ENCODE measurements at regions not wholly inside any gene's neighbourhood (a gene's known extent, or its start where the extent isn't known, plus 50 kb on each side); places are given as distances from the start of the nearest gene placed in this dataset.

DNA sequence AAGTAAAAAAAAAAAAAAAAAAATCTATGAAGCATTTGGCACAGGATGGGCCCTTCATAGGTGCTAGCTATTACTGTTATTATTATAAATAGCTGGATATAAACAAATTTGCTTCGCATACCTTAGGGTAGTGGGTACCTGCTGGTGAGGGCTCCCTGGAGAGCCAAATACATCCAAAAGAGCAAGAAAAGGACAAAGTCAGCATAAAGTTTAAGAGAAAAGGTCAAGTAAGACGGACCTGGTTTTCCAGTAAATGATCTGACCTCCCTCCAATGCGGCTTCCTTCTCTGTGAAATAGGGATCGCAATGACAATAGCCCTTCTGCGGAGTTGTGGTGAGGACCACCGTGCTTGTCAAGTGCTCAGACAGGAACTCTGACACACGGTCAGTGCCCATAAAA lies 214.5 kb downstream of the SNX10 start:
- in situ Hi-C loops (cut with HindIII; ENCODE audit: low pct_ligation_motif_present, low sequenced_read_pairs), result no loop called here
- H3K27ac ChIP-seq, result no peak overlapping the region
- no peaks in the 10 kb centered on the region for H3K27me3 ChIP-seq (replicated peaks)
- TF ChIP-seq, protein P1, sequence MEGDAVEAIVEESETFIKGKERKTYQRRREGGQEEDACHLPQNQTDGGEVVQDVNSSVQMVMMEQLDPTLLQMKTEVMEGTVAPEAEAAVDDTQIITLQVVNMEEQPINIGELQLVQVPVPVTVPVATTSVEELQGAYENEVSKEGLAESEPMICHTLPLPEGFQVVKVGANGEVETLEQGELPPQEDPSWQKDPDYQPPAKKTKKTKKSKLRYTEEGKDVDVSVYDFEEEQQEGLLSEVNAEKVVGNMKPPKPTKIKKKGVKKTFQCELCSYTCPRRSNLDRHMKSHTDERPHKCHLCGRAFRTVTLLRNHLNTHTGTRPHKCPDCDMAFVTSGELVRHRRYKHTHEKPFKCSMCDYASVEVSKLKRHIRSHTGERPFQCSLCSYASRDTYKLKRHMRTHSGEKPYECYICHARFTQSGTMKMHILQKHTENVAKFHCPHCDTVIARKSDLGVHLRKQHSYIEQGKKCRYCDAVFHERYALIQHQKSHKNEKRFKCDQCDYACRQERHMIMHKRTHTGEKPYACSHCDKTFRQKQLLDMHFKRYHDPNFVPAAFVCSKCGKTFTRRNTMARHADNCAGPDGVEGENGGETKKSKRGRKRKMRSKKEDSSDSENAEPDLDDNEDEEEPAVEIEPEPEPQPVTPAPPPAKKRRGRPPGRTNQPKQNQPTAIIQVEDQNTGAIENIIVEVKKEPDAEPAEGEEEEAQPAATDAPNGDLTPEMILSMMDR (IDR thresholded peaks at IDR 0.05; ENCODE audit: low read depth, low read length, missing control alignments), result no peak
- H3K4me3 ChIP-seq (ENCODE audit: low read depth, low read length), result no peak overlapping the region
- H3K36me3 ChIP-seq (replicated peaks), result no peaks in the 10 kb centered on the region
- DNase-seq, result no peak

DNA sequence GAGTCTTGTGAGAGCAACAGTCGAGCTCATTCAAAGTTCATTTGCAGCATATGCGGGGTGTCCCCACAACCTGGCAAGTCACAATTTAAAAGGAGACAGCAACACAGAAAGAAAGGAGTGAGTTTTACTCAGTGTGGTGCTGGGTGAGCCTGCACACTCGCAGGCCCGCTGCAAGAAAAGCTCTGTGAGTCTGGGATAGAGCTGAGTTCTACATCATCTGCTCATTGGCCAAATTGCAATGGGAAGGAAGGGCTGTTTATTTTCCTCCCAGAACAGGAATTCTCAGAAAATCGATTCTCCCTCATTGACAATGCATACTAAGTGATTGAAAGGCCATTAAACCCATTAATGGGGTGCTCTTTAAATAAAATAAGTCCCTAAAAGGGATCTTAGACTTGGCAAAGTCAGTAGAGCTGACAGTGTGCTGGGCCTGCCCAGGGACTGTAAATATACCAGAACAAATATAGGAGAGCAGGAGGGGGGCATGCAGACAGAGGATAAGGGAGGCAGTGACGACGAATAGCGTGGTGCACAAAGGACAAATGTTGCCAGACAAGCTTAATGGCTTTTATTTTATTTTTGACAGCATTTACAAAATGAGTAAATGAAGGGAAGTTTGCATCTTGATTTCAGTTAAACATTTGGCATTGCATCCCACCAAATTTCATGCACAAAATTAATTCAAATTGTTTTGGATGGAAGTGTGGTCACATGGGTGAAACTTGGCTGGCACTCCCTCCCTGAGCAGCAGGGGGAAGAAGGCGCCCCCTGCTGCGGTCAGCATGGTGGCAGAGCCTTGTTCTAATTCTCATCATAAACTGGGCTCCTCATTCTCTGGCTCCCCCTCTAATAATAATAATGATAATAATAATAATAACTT lies 215.7 kb downstream of the SNX10 start:
- no peak for DNase-seq
- Histone ChIP-seq H3K27ac (no peak overlapping the region), H3K36me3 (replicated peaks) (no peaks in the 10 kb centered on the region), H3K27me3 (replicated peaks) (no peaks in the 10 kb centered on the region), H3K4me3 (ENCODE audit: low read depth, low read length) (no peak overlapping the region)
- TF ChIP-seq, protein P1 (IDR thresholded peaks at IDR 0.05; ENCODE audit: low read depth, low read length, missing control alignments), result no peak
- in situ Hi-C loops (cut with HindIII; ENCODE audit: low pct_ligation_motif_present, low sequenced_read_pairs), result no loop called here

DNA sequence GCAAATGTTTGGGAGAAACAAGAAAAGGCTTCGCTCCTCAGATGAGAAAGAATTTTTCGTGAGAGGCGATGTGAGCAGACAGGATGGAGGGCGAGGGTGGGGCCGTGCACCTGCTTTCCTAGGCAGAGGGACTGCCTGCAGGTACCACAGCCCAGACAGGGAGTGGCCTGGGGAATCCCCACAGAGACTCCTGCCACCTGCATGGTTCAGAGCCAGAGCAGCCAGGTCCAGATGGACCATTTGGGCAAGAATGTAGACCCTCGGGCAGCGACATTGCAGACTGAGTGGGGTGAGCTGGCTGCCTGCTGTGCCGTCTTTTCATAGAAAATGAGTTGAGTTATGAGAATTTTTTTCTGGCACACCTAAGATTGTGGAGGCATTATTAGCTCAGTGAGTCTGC lies 216.8 kb downstream of the SNX10 start:
- no peak for DNase-seq
- in situ Hi-C loops (cut with HindIII; ENCODE audit: low pct_ligation_motif_present, low sequenced_read_pairs), result no loop called here

DNA sequence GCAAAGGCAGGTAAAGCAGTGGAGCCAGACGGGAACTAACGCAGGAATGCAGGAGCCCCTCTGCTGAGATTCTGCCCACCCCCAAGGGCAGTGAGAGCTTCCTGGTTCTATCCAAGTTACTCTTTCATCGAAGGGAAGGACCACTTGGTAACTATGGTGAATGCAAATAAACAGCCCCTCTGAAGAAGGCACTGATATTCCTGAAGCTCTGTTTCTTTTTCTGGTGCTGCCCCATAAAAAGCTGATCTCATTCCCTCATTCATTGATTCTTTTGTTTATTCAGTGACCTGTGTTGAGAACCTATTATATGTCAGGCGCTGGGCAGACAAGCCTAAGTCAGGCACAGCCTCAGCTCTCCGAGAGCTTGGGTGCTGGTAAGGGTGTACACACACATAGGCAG lies 217.3 kb downstream of the SNX10 start:
- Histone ChIP-seq H3K36me3 (replicated peaks) (no peaks in the 10 kb centered on the region), H3K27ac (no peak overlapping the region), H3K27me3 (replicated peaks) (no peaks in the 10 kb centered on the region), H3K4me3 (ENCODE audit: low read depth, low read length) (no peak overlapping the region)
- no peak for DNase-seq
- in situ Hi-C loops (cut with HindIII; ENCODE audit: low pct_ligation_motif_present, low sequenced_read_pairs), result no loop called here
- TF ChIP-seq, protein P1 (IDR thresholded peaks at IDR 0.05; ENCODE audit: low read depth, low read length, missing control alignments), result no peak

More for the DNA sequence above, 216.8 kb downstream of the SNX10 start:
- Histone ChIP-seq H3K27ac (no peak overlapping the region), H3K4me3 (ENCODE audit: low read depth, low read length) (no peak overlapping the region), H3K27me3 (replicated peaks) (no peaks in the 10 kb centered on the region), H3K36me3 (replicated peaks) (no peaks in the 10 kb centered on the region)
- TF ChIP-seq, protein P1 (IDR thresholded peaks at IDR 0.05; ENCODE audit: low read depth, low read length, missing control alignments), result no peak

DNA sequence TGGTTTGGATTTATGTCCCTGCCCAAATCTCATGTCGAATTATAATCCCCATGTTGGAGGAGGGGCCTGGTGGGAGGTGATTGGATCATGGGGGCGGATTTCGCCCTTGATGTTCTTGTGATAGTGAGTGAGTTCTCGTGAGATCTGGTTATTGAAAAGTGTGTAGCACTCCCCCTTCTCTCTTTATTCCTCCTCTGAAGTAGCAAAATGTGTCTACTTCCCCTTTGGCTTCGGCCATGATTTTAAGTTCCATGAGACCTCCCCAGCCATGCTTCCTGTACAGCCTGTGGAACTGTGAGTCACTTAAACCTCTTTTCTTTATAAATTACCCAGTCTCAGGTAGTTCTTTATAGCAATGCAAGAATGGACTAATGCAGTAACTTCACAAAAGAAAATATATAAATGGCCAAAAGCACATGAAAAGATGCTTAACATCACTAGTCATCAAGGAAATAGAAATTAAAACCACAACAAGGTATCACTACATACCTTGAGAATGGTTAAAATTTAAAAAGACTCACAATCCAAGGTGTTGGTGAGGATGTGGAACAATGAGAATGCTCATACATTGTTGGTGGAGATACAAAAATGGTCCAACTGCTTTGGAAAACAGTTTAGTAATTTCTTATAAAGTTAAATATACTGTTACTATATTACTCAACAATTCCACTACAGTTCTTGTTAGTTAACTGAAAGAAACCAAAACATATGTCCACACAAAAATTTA lies 218.7 kb downstream of the SNX10 start:
- in situ Hi-C loops (cut with HindIII; ENCODE audit: low pct_ligation_motif_present, low sequenced_read_pairs), result no loop called here
- DNase-seq, result no peak

More for the DNA sequence above, 218.7 kb downstream of the SNX10 start:
- Histone ChIP-seq H3K27me3 (replicated peaks) (no peaks in the 10 kb centered on the region), H3K27ac (no peak overlapping the region), H3K36me3 (replicated peaks) (no peaks in the 10 kb centered on the region), H3K4me3 (ENCODE audit: low read depth, low read length) (no peak overlapping the region)
- TF ChIP-seq, protein P1 (IDR thresholded peaks at IDR 0.05; ENCODE audit: low read depth, low read length, missing control alignments), result no peak
